Loucy (cell line): ENCODE measurements at regions not wholly inside any gene's neighbourhood (a gene's known extent, or its start where the extent isn't known, plus 50 kb on each side); places are given as distances from the start of the nearest gene placed in this dataset.

Experiments
- H2AFZ ChIP-seq: fragments of 200-600 bp; sonication (generic); 2 replicates; pipeline ENCODE4 v1.6.0; 2016; ENCODE audit warnings: antibody characterized with exemption, mild to moderate bottlenecking, low read length, moderate library complexity
- H3F3A ChIP-seq: fragments of 200-600 bp; 2 replicates; pipeline ENCODE4 v1.6.0; 2016; ENCODE audit warnings: antibody characterized with exemption, low read depth, mild to moderate bottlenecking
- H3K27me3 ChIP-seq: fragments of 200-600 bp; sonication (generic); 2 replicates; pipeline ENCODE4 v1.6.1; 2014; ENCODE audit warnings: low read length, mild to moderate bottlenecking; ENCODE audit not compliant: insufficient read depth, poor library complexity, severe bottlenecking
- H3K36me3 ChIP-seq: fragments of 200-600 bp; sonication (generic); 2 replicates; pipeline ENCODE4 v1.6.1; 2016; ENCODE audit warnings: low read length; ENCODE audit not compliant: insufficient read depth
- H3K4me1 ChIP-seq: fragments of 200-600 bp; sonication (generic); 2 replicates; pipeline ENCODE4 v1.5.1; 2014; ENCODE audit warnings: low read length, mild to moderate bottlenecking; ENCODE audit not compliant: insufficient read depth, poor library complexity, severe bottlenecking
- H3K4me2 ChIP-seq: fragments of 200-600 bp; sonication (generic); 2 replicates; pipeline ENCODE4 v1.6.0; 2014; ENCODE audit warnings: antibody characterized with exemption, low read length, low read depth, mild to moderate bottlenecking; ENCODE audit not compliant: poor library complexity, severe bottlenecking
- H3K4me3 ChIP-seq: fragments of 200-600 bp; sonication (generic); 2 replicates; pipeline ENCODE4 v1.5.1; 2014; ENCODE audit warnings: low read length, mild to moderate bottlenecking, mixed read lengths; ENCODE audit not compliant: poor library complexity, severe bottlenecking
- H3K79me2 ChIP-seq: fragments of 200-600 bp; sonication (generic); 2 replicates; pipeline ENCODE4 v1.6.1; 2014; ENCODE audit warnings: low read length; ENCODE audit not compliant: insufficient read depth
- H3K9ac ChIP-seq: fragments of 200-600 bp; sonication (generic); 2 replicates; pipeline ENCODE4 v1.6.0; 2014; ENCODE audit warnings: mild to moderate bottlenecking, low read depth, low read length, moderate library complexity; ENCODE audit not compliant: poor library complexity, severe bottlenecking
- H3K9me2 ChIP-seq: fragments of 200-600 bp; sonication (generic); replicated peaks from 2 replicates; pipeline ENCODE4 v1.6.1; 2016; ENCODE audit warnings: low read depth, low read length, mixed read lengths
- H3K9me3 ChIP-seq: fragments of 200-600 bp; sonication (generic); 2 replicates; pipeline ENCODE4 v1.6.1; 2014; ENCODE audit warnings: mild to moderate bottlenecking, antibody characterized with exemption, low read length, low read depth; ENCODE audit not compliant: insufficient read depth
- H4K20me1 ChIP-seq: fragments of 200-600 bp; sonication (generic); 2 replicates; pipeline ENCODE4 v1.6.0; 2014; ENCODE audit warnings: antibody characterized with exemption, low read length, mild to moderate bottlenecking; ENCODE audit not compliant: insufficient read depth, poor library complexity, severe bottlenecking
- EZH2phosphoT487 ChIP-seq: fragments of 200-600 bp; IDR thresholded peaks from 2 replicates; pipeline ENCODE4 v1.6.1; 2018; ENCODE audit warnings: antibody characterized with exemption, mild to moderate bottlenecking, moderate library complexity, borderline replicate concordance
- TF ChIP-seq, protein P1 (sequence below): fragments of 200-600 bp; sonication (generic); conservative IDR thresholded peaks from 2 replicates; pipeline ENCODE4 v1.5.1; 2014; ENCODE audit warnings: mild to moderate bottlenecking, antibody characterized with exemption, low read length

DNA sequence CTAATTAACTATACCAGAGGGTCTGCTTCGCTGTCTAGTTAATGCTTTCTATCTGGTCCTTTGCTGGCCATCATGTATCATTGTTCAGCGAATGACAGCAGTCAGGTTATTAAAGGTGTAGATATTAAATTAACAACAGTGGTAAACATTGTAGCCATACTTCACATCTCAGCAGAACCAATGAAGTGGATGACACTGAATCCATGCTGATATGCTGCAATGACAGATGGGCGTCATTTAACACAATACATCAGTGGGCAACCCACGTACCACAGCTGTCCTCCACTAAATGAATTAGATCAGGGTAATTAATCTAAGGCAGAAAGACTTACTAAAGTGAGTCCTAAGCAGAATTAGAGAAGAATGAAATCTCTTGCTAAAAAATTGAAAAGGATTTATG lies 767.2 kb downstream of the NXPH1 start:
- TF ChIP-seq, protein P1, sequence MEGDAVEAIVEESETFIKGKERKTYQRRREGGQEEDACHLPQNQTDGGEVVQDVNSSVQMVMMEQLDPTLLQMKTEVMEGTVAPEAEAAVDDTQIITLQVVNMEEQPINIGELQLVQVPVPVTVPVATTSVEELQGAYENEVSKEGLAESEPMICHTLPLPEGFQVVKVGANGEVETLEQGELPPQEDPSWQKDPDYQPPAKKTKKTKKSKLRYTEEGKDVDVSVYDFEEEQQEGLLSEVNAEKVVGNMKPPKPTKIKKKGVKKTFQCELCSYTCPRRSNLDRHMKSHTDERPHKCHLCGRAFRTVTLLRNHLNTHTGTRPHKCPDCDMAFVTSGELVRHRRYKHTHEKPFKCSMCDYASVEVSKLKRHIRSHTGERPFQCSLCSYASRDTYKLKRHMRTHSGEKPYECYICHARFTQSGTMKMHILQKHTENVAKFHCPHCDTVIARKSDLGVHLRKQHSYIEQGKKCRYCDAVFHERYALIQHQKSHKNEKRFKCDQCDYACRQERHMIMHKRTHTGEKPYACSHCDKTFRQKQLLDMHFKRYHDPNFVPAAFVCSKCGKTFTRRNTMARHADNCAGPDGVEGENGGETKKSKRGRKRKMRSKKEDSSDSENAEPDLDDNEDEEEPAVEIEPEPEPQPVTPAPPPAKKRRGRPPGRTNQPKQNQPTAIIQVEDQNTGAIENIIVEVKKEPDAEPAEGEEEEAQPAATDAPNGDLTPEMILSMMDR = no peak
- TF ChIP-seq EZH2phosphoT487 = no peak
- no peak overlapping the region for H3K4me2 ChIP-seq
- no peaks in the 10 kb centered on the region for H3K9me2 ChIP-seq
- H3K27me3 ChIP-seq = no peaks in the 10 kb centered on the region
- H3K36me3 ChIP-seq = no peaks in the 10 kb centered on the region
- H2AFZ ChIP-seq = no peak overlapping the region
- no peaks in the 10 kb centered on the region for H3F3A ChIP-seq
- H3K4me1 ChIP-seq = no peaks in the 10 kb centered on the region
- no peak overlapping the region for H3K4me3 ChIP-seq
- H3K9me3 ChIP-seq = no peaks in the 10 kb centered on the region
- H3K79me2 ChIP-seq = no peaks in the 10 kb centered on the region
- H4K20me1 ChIP-seq = no peaks in the 10 kb centered on the region
- no peak overlapping the region for H3K9ac ChIP-seq

DNA sequence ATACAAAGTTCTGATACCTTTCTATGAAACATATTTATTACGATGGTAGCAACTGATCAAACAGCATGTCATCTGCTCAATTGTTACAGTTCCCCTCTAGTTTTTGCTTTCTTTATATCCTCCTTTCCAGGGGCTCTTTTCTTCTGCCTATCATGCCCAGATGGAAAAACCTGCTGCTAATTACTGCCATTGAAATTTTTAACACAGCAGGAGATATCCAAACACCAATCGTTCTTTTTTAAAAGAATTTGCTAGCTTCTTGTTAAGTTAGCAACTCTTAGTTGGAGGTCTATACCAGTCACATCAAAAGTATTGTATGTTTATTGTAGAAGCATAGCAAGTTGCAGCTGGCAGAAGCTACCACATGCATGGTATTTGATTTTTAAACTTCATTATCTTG lies 768.5 kb downstream of the NXPH1 start:
- Histone ChIP-seq H3K36me3 (no peaks in the 10 kb centered on the region), H2AFZ (no peak overlapping the region)

DNA sequence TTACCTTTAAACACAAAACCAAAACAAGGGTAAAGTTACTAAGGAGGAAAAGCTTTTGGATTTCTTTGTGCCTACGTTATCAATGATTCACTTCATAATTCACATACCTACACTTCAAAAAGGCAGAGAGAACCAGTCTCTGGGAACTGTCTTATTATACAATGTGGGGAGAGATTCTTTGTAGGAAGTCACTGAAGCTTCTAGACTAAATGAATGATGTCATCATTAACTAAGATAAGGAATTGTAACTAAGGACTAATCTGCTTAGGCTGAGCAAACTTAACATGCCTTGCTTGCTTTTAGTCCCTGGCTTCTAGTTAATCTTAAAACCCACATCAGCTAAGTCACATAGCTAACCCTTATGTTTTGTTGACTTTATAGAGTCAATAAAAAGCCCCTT lies 771.2 kb downstream of the NXPH1 start:
- no peaks in the 10 kb centered on the region for H4K20me1 ChIP-seq
- no peaks in the 10 kb centered on the region for H3K9me3 ChIP-seq

More for the DNA sequence above, 768.5 kb downstream of the NXPH1 start:
- no peak overlapping the region for H3K9ac ChIP-seq
- H3K79me2 ChIP-seq = no peaks in the 10 kb centered on the region
- H3K4me1 ChIP-seq = no peaks in the 10 kb centered on the region
- H3K9me2 ChIP-seq = no peaks in the 10 kb centered on the region
- H3K9me3 ChIP-seq = no peaks in the 10 kb centered on the region
- no peaks in the 10 kb centered on the region for H3K27me3 ChIP-seq
- H4K20me1 ChIP-seq = no peaks in the 10 kb centered on the region
- no peaks in the 10 kb centered on the region for H3F3A ChIP-seq
- TF ChIP-seq EZH2phosphoT487 = no peak
- TF ChIP-seq, protein P1 = no peak
- H3K4me3 ChIP-seq = no peak overlapping the region
- H3K4me2 ChIP-seq = no peak overlapping the region

More for the DNA sequence above, 771.2 kb downstream of the NXPH1 start:
- Histone ChIP-seq H3K4me3 (no peak overlapping the region), H3K79me2 (no peaks in the 10 kb centered on the region), H2AFZ (no peak overlapping the region), H3K4me2 (no peak overlapping the region), H3F3A (no peaks in the 10 kb centered on the region), H3K9me2 (no peaks in the 10 kb centered on the region), H3K9ac (no peak overlapping the region), H3K4me1 (no peaks in the 10 kb centered on the region), H3K27me3 (no peaks in the 10 kb centered on the region), H3K36me3 (no peaks in the 10 kb centered on the region)
- TF ChIP-seq, protein P1 = no peak
- no peak for TF ChIP-seq EZH2phosphoT487
